ENCODE measurements at regions not wholly inside any gene's neighbourhood (a gene's known extent, or its start where the extent isn't known, plus 50 kb on each side); places are given as distances from the start of the nearest gene placed in this dataset.

DNA sequence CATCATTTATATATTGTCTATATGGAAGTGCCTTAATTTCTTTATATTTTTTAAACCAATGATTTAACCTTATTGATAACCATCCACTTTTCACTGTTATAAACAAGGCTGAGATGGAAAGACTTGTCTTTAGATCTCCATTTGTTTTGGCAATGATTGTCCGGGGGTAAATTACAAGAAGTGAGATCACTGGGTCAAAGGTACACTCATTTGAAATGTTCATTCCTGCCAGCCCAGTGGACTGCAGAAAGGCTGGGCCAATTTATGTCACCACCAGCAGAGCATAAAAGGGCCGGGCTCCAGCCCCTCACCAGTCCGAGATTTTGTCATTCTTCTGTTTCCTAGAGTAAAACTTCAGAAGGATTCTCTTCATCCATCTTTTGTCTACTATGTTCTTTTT, 93.6 kb upstream of the NEO1 start:
- H3K27ac Mint-ChIP-seq = no peak overlapping the region
- H3K4me3 Mint-ChIP-seq = no peak overlapping the region
- no peaks in the 10 kb centered on the region for H3K36me3 Mint-ChIP-seq (ENCODE audit: low read depth)
- no peak for DNase-seq
- H3K4me1 Mint-ChIP-seq = peaks cover 6% of the 10 kb centered on the region
- POLR2A ChIA-PET = no interaction called here
- CTCF ChIA-PET = no interaction called here
- peaks cover 2% of the 10 kb centered on the region for H3K27me3 Mint-ChIP-seq
- H3K9me3 Mint-ChIP-seq = peaks cover 3% of the 10 kb centered on the region

DNA sequence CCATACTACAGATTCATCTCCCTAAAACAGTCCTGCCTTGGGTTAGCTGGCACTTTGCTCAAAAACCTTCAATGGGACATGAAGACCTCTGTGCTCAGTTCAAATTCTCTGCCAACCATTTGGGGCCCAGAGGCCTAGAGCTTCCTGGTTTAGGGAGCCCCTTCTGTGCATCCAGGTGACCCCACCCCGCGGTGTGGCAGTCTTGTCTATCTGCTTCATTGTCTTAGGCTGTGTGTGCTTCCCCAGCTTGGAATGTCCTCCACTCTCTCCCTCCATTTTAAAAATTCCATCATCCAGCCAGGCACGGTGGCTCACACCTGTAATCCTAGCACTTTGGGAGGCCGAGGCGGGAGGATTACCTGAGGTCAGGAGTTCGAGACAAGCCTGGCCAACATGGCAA, 99.0 kb upstream of the NEO1 start:
- no peak overlapping the region for H3K27ac Mint-ChIP-seq
- POLR2A ChIA-PET = no interaction called here
- H3K9me3 Mint-ChIP-seq = no peaks in the 10 kb centered on the region
- no peaks in the 10 kb centered on the region for H3K36me3 Mint-ChIP-seq (ENCODE audit: low read depth)
- CTCF ChIA-PET = no interaction called here
- peaks cover 12% of the 10 kb centered on the region for H3K27me3 Mint-ChIP-seq
- no peak for DNase-seq
- H3K4me3 Mint-ChIP-seq = no peak overlapping the region
- no peaks in the 10 kb centered on the region for H3K4me1 Mint-ChIP-seq

DNA sequence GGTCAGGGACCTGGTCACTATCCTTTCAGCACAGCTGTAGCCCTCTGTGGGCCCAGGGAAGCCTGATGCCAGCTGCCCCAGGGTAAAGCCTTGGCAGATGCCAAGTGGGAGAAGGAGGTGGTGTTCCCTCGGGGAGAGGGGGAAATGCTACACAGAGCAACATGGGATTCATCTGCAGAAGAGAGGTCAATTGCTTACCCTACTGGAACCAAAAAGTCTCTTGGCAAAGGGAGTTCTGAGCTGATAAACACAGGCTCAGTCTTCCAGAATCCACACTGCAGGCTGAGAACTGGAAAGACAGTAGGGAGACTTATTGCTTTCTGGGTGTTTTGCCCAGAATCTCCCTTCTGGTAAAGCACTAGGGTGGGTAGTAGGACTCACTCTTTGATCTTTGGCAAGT, 100.1 kb upstream of the NEO1 start:
- DNase-seq = no peak
- POLR2A ChIA-PET = no interaction called here
- no peaks in the 10 kb centered on the region for H3K36me3 Mint-ChIP-seq (ENCODE audit: low read depth)

DNA sequence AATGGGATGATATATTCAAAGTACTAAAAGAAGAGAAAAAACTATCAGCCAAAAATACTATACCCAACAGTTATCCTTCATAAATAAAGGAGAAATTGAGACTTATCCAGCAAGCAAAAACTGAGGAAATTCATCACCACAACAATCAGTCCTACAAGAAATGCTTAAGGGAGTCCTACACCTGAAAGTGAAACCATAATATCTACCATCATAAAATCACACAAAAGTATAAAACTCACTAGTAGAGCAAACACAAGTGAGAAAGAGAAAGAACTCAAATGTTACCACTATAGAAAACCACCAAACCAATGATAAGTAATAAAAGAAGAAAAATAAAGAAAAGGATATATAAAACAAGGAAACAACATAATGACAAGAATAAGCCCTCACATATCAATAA, 103.6 kb upstream of the NEO1 start:
- Mint-ChIP-seq H3K4me3 (no peak overlapping the region), H3K27ac (no peak overlapping the region), H3K36me3 (ENCODE audit: low read depth) (no peaks in the 10 kb centered on the region), H3K9me3 (peaks cover 8% of the 10 kb centered on the region), H3K4me1 (no peaks in the 10 kb centered on the region), H3K27me3 (peaks cover 10% of the 10 kb centered on the region)
- ChIA-PET CTCF (no interaction called here), POLR2A (no interaction called here)
- no peak for DNase-seq

More for the DNA sequence above, 100.1 kb upstream of the NEO1 start:
- Mint-ChIP-seq H3K27ac (no peak overlapping the region), H3K4me3 (no peak overlapping the region), H3K9me3 (peaks cover 4% of the 10 kb centered on the region), H3K27me3 (peaks cover 11% of the 10 kb centered on the region), H3K4me1 (no peaks in the 10 kb centered on the region)
- CTCF ChIA-PET = no interaction called here

DNA sequence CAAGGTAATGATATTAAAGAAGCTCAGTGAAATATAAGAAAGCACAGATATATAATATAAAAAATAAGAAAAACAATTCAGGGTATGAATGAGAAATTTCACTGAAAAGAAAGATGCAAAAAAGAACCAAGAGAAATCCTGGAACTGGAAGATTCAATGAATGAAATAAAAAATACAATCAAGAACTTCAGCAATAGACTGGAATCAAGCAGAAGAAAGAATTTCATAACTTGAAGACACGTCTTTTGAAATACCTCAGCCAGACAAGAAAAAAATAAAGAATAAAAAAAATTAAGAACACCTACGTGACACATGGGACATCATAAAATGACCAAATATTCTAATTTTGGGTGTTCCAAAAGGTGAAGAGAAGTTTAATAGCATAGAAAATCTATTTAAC, 104.6 kb upstream of the NEO1 start:
- Mint-ChIP-seq H3K36me3 (ENCODE audit: low read depth) (no peaks in the 10 kb centered on the region), H3K9me3 (peaks cover 8% of the 10 kb centered on the region), H3K4me3 (no peak overlapping the region), H3K27me3 (peaks cover 13% of the 10 kb centered on the region), H3K27ac (no peak overlapping the region), H3K4me1 (no peaks in the 10 kb centered on the region)
- POLR2A ChIA-PET = no interaction called here
- CTCF ChIA-PET = no interaction called here
- DNase-seq = no peak

DNA sequence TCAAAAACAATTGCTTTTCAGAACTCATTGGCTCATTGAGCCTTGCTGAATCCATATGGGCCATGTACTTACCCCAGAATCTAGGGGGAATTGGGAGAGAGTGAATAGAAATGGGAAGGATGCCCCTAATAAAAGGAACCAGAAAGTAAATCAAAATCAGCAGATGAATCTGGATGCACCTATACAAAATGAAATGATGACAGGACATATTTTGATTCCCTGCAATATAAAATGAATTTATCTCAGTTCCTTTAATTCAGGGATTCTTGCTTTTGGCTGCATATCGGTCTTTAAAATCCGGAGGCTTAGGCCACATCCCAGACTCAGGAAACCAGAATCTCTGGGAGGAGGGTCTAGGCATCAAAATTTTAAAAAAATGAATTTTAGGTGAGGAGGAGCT, 107.7 kb upstream of the NEO1 start:
- no peak for DNase-seq
- no peak overlapping the region for H3K4me3 Mint-ChIP-seq
- peaks cover 6% of the 10 kb centered on the region for H3K27me3 Mint-ChIP-seq
- POLR2A ChIA-PET = no interaction called here
- no peak overlapping the region for H3K27ac Mint-ChIP-seq
- H3K4me1 Mint-ChIP-seq = no peaks in the 10 kb centered on the region
- CTCF ChIA-PET = no interaction called here
- peaks cover 8% of the 10 kb centered on the region for H3K9me3 Mint-ChIP-seq
- no peaks in the 10 kb centered on the region for H3K36me3 Mint-ChIP-seq (ENCODE audit: low read depth)

DNA sequence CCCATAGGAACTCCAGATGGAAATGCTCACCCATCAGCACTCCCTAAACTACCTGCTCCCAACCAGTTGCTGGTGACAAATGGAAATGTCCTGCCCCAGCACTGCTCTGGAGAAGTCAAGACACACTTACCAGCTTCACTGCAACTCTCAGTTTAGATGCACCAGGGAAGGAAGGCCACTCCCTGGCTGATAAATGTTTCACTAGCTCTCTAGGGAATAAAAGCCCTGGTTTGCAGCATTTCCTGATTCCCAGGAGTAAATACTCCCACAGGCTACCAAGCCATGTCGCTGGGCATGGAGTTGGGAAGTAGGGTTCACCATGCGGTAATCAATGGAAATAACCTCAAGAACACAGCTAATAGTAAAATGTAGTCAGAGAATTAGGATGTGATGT, 112.0 kb upstream of the NEO1 start:
- ChIA-PET POLR2A (no interaction called here), CTCF (no interaction called here)
- Mint-ChIP-seq H3K4me1 (no peaks in the 10 kb centered on the region), H3K36me3 (ENCODE audit: low read depth) (no peaks in the 10 kb centered on the region), H3K27me3 (peaks cover 11% of the 10 kb centered on the region), H3K4me3 (no peak overlapping the region), H3K27ac (no peak overlapping the region), H3K9me3 (no peaks in the 10 kb centered on the region)
- no peak for DNase-seq

DNA sequence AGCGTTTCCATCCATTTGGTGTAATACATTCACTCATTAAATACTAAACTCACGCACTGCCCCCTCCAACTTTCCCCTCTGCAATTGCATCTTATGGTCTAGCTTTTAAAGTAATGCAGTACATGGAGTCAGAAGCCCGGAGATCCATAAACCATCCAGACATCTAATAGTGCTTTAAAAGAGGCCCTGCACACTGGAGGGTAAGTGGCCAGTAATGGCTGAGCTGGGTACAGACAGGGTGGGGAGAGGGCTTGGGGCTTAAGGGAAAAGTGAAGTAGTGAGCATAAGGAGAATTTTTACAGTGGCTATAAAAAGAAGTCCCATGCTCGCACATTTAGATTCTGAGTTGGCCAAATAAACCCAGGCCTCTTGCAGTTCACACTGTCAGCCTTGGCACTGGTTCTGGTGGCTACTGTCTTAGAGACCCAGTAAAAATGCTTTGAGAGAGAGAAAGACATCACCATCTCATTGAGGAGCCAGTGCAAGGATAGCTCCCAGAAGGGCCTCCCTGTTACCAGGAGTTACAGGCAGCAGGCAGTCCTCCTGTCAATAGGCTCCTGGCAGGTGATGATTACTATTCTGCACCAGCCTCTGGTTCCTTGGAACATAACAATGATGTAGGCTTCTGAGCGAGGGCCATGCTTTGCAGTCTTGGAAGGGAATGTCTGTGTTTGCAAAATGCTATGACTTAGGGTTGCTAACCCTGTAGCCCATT, 112.6 kb upstream of the NEO1 start:
- ChIA-PET POLR2A (no interaction called here), CTCF (no interaction called here)
- Mint-ChIP-seq H3K27me3 (peaks cover 11% of the 10 kb centered on the region), H3K4me1 (no peaks in the 10 kb centered on the region), H3K36me3 (ENCODE audit: low read depth) (no peaks in the 10 kb centered on the region), H3K27ac (no peak overlapping the region), H3K9me3 (no peaks in the 10 kb centered on the region), H3K4me3 (no peak overlapping the region)
- DNase-seq = no peak

DNA sequence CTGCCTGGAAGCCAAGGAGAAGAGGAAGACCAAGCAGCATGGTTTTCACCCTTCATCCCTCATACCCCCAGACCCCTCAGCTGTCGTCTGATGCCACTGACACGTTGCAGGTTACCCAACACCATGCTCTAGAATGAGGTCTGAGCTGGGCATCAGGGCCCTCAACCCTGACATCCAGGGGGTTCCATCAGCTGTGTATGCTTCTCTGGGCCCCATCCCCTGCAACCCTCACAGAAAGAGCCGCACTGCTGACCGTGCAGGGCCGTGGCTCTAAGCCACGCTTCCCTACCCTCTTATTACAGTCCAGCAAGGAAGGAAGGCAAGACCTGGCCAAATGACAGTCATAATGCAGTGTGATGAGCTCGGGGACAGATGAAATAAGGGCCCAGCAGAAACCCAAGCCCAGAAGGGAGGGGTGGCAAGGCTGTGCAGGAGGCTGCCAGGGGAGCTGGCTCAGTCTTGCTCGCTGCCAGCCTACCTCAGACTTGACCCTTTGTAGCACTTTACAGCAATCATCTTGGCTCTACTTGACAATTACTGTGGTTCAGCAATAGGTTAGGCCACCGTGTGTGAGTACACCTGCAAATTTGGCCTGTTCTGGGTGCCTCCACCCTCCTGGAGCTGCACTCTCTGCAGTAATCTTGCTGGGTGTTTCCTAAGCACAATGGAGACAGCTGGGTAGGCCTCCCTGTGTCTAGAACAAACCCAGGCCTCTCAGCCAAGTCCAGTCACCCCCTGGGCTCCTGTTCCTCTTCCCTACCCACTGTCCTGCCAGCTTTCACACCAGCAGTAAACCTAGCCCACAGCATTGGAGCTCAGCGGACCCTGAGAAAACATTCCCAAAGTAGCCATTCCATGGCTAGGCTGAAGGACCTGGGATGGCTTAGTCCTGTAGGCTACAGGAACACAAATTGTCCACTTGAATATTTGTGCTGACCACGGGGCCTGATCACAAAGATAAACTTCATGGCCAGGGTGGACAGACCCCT, 115.3 kb upstream of the NEO1 start:
- POLR2A ChIA-PET = no interaction called here
- Mint-ChIP-seq H3K4me1 (no peaks in the 10 kb centered on the region), H3K36me3 (ENCODE audit: low read depth) (no peaks in the 10 kb centered on the region)

DNA sequence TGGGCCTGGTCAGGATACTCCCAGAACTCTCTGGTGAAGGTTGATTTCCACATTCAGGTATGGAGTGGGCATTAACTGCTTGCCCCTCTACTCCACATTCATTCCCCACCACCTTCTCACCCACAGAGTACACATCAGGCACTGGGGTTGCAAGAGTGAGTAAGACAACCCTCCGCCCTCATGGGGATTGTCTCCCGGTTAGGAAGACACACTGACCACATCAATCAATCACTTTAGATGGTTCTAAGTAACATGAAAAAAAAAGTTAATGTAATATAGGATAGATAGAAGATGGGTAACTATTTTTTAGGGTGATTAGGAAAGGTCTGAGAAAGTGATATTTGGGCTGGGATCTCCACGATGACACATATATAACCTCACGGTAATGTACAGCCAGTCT, 116.0 kb upstream of the NEO1 start:
- DNase-seq = no peak
- H3K27ac Mint-ChIP-seq = no peak overlapping the region
- no peak overlapping the region for H3K4me3 Mint-ChIP-seq
- POLR2A ChIA-PET = no interaction called here
- no peaks in the 10 kb centered on the region for H3K4me1 Mint-ChIP-seq
- no peaks in the 10 kb centered on the region for H3K36me3 Mint-ChIP-seq (ENCODE audit: low read depth)
- CTCF ChIA-PET = no interaction called here
- no peaks in the 10 kb centered on the region for H3K9me3 Mint-ChIP-seq
- peaks cover 20% of the 10 kb centered on the region for H3K27me3 Mint-ChIP-seq

More for the DNA sequence above, 115.3 kb upstream of the NEO1 start:
- H3K9me3 Mint-ChIP-seq = no peaks in the 10 kb centered on the region
- H3K27me3 Mint-ChIP-seq = peaks cover 15% of the 10 kb centered on the region
- CTCF ChIA-PET = interaction anchor here (0.5 kb wide), 1 partner anchor 384 kb away, joined by 3 read pairs; no protein-coding TSS in a partner anchor
- H3K27ac Mint-ChIP-seq = no peak overlapping the region
- no peak for DNase-seq
- H3K4me3 Mint-ChIP-seq = no peak overlapping the region

DNA sequence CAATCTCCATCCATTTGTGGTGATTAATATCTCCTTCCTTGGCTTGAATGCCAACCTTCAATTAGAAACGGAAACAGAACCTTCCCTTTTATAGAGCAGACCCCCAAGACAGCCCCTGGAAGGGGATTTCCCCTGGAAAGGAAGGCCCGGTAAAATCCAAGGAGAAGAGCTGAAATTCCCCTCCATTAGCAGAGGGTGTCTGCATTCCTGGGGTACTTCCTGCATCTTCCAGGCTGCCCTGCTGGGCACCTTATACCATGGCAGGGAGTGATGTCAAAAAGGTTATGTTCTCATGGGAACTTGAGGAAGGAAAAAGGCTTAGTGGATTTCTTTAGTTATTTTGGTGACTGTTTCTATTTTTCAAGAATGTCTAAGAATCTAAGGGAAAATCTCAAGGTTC, 116.7 kb upstream of the NEO1 start:
- Mint-ChIP-seq H3K4me1 (no peaks in the 10 kb centered on the region), H3K27ac (no peak overlapping the region), H3K9me3 (no peaks in the 10 kb centered on the region), H3K36me3 (ENCODE audit: low read depth) (no peaks in the 10 kb centered on the region), H3K4me3 (no peak overlapping the region), H3K27me3 (peaks cover 21% of the 10 kb centered on the region)
- ChIA-PET CTCF (no interaction called here), POLR2A (no interaction called here)
- DNase-seq = no peak

DNA sequence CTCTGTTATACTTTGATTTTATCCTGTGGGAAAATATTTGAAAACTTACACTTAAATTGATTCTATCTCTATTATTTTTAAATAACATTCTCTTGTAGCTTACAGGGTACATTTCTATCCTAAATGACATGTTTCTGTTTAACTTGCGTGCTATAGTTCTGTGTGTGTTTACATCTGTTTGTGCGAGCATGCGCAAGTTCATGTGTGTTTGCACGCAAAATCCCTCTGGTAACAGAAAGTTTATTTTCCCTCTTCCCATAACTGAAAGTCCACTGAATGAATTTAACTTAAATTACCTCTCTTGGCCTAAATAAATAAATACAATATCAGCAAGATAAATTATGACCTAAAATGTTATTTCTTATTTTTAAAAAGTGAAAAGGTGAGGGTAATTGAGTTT, 117.3 kb upstream of the NEO1 start:
- no peaks in the 10 kb centered on the region for H3K4me1 Mint-ChIP-seq
- DNase-seq = no peak
- ChIA-PET CTCF (no interaction called here), POLR2A (no interaction called here)
- no peak overlapping the region for H3K4me3 Mint-ChIP-seq
- H3K27ac Mint-ChIP-seq = no peak overlapping the region
- H3K9me3 Mint-ChIP-seq = no peaks in the 10 kb centered on the region
- peaks cover 26% of the 10 kb centered on the region for H3K27me3 Mint-ChIP-seq
- H3K36me3 Mint-ChIP-seq (ENCODE audit: low read depth) = no peaks in the 10 kb centered on the region

DNA sequence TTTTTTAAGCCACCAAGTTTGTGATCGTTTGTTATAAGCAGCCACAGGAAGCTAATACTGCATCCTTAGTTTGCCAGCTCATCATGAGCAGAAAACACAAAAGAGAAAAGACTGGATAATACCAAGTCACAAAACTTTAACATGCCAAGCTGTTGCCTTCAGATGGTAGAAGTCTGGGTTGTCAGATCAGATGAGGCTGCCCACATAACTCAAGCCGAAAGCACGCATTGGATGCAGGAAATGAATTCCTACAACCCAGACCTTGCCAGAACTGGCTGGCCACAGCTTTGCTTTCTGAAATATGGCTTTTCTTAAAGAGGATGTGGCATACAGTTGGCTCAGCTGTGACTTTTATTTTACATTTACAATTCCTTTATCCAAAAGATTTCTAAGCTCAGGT, 118.3 kb upstream of the NEO1 start:
- Mint-ChIP-seq H3K36me3 (ENCODE audit: low read depth) (no peaks in the 10 kb centered on the region), H3K9me3 (no peaks in the 10 kb centered on the region), H3K4me3 (no peak overlapping the region), H3K27me3 (peaks cover 26% of the 10 kb centered on the region), H3K4me1 (no peaks in the 10 kb centered on the region), H3K27ac (no peak overlapping the region)
- CTCF ChIA-PET = no interaction called here
- POLR2A ChIA-PET = no interaction called here
- DNase-seq = no peak

DNA sequence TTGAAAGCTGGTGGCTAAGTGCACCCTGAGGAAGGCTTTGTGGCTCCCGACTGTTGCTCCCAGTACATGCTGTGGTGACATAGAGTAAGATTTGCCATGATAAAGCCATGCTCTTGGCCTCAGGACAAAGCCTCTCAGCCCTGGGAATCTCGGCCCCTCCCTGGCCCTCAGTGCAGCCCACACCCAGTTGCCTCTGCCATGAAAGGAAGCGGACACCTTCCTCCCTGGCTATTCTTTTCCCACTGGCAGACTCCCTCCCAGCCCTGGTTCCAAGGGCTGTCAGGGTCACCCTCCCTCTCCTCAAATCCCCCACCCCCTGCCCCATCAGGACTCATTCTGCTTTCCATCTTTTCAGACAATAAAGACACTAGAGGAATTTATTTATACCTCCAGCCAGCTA, 119.8 kb upstream of the NEO1 start:
- DNase-seq = no peak
- H3K36me3 Mint-ChIP-seq (ENCODE audit: low read depth) = no peaks in the 10 kb centered on the region
- H3K4me1 Mint-ChIP-seq = no peaks in the 10 kb centered on the region
- ChIA-PET POLR2A (no interaction called here), CTCF (no interaction called here)
- H3K27ac Mint-ChIP-seq = no peak overlapping the region
- H3K9me3 Mint-ChIP-seq = no peaks in the 10 kb centered on the region
- H3K4me3 Mint-ChIP-seq = no peak overlapping the region
- H3K27me3 Mint-ChIP-seq = peaks cover 25% of the 10 kb centered on the region
